Activated CD8-positive, alpha-beta memory T cell treated with anti-CD3 and anti-CD28 coated beads, Interleukin-2, amount 10 ng/mL, durations not matched to agents 7 days and 5 days (primary cell): ENCODE measurements at regions not wholly inside any gene's neighbourhood (a gene's known extent, or its start where the extent isn't known, plus 50 kb on each side); places are given as distances from the start of the nearest gene placed in this dataset.

Source experiments
- ATAC-seq: fragments of 150-1000 bp; cut with Tn5 transposase; one replicate; pipeline ENCODE4 v1.10.0; 2021; ENCODE audit warnings: moderate library complexity
- CTCF ChIA-PET: fragments of 350-600 bp; sonication (Branson Sonifier 250); formaldehyde crosslinking; loops from one replicate; lab custom pipeline; 2021; ENCODE audit warnings: antibody characterized with exemption; lab: Charles Lee
- DNase-seq: peaks from one replicate; pipeline ENCODE4 v3.0.0-alpha.2; 2020
- H3K27ac Mint-ChIP-seq: one replicate; pipeline ENCODE4 v1.8.0; 2021; ENCODE audit warnings: mild to moderate bottlenecking, mixed read lengths
- H3K27me3 Mint-ChIP-seq: one replicate; pipeline ENCODE4 v1.8.0; 2021; ENCODE audit warnings: mixed read lengths
- H3K36me3 Mint-ChIP-seq: one replicate; pipeline ENCODE4 v1.8.0; 2021; ENCODE audit warnings: mild to moderate bottlenecking, mixed read lengths
- H3K4me1 Mint-ChIP-seq: one replicate; pipeline ENCODE4 v1.8.0; 2021; ENCODE audit warnings: mixed read lengths
- H3K4me3 Mint-ChIP-seq: one replicate; pipeline ENCODE4 v1.8.0; 2021; ENCODE audit warnings: mild to moderate bottlenecking, moderate library complexity, mixed read lengths
- H3K9me3 Mint-ChIP-seq: one replicate; pipeline ENCODE4 v1.8.0; 2022; ENCODE audit warnings: low read depth, mixed read lengths

GRCh38 chr3:28808068-28808467 is 459.4 kb upstream of the AZI2 start:
- no peaks in the 10 kb centered on the region for H3K9me3 Mint-ChIP-seq
- H3K27ac Mint-ChIP-seq: no peak overlapping the region
- CTCF ChIA-PET: no interaction called here
- no peaks in the 10 kb centered on the region for H3K27me3 Mint-ChIP-seq
- DNase-seq (no peak), ATAC-seq (no peak)
- H3K36me3 Mint-ChIP-seq: no peaks in the 10 kb centered on the region
- no peaks in the 10 kb centered on the region for H3K4me1 Mint-ChIP-seq
- H3K4me3 Mint-ChIP-seq: no peak overlapping the region

DNA sequence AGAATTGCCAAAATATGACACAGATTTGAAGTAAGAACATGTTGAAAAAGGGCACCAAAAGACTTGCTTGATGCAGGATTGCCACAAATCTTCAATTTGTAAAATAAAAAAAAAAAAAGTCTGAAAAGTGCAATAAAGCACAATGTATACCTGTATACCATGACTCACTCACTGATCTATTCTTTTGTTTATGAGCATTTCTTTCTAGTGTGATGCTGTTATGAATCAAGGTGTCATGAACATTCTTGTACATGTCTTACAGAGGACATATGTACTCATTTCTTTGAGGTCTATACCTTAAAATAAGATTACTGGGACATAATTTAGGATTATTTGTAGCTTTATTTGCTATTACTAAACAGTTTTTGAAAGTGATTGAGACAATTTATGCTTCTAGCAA is 464.9 kb upstream of the RBMS3 start:
- no peaks in the 10 kb centered on the region for H3K4me1 Mint-ChIP-seq
- no peak overlapping the region for H3K27ac Mint-ChIP-seq
- no peaks in the 10 kb centered on the region for H3K9me3 Mint-ChIP-seq
- H3K27me3 Mint-ChIP-seq: peaks cover 3% of the 10 kb centered on the region
- no peak overlapping the region for H3K4me3 Mint-ChIP-seq
- CTCF ChIA-PET: no interaction called here
- no peak for ATAC-seq
- DNase-seq: no peak
- no peaks in the 10 kb centered on the region for H3K36me3 Mint-ChIP-seq

DNA sequence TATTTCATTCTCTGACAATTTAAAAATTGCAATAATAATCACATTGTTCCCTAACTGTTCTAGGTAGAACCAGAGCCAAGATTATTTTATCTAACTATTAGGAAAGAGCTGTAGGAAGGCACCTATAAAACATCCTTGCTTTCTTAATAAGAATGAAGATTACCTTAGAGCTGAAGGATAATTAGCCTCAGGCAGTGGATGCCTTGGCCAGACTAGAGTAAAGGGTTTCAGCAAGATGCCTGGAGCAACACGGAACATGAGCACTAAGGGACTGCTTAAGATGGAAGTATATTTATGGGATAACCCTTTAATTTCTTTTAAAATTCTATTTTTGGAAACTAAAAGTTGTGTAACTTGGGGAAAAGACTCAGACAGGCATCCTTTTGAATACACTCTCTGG is 456.6 kb upstream of the RBMS3 start:
- Mint-ChIP-seq H3K9me3 (peaks cover 1% of the 10 kb centered on the region), H3K27me3 (peaks cover 6% of the 10 kb centered on the region), H3K4me1 (no peaks in the 10 kb centered on the region), H3K27ac (no peak overlapping the region), H3K36me3 (no peaks in the 10 kb centered on the region), H3K4me3 (no peak overlapping the region)
- ATAC-seq (no peak), DNase-seq (no peak)
- CTCF ChIA-PET: no interaction called here

GRCh38 chr3:28826840-28827239 is 454.0 kb upstream of the RBMS3 start:
- Mint-ChIP-seq H3K27ac (no peak overlapping the region), H3K4me1 (no peaks in the 10 kb centered on the region), H3K4me3 (no peak overlapping the region), H3K27me3 (peaks cover 6% of the 10 kb centered on the region), H3K36me3 (no peaks in the 10 kb centered on the region), H3K9me3 (peaks cover 3% of the 10 kb centered on the region)
- ATAC-seq: no peak
- CTCF ChIA-PET: no interaction called here
- DNase-seq: no peak

DNA sequence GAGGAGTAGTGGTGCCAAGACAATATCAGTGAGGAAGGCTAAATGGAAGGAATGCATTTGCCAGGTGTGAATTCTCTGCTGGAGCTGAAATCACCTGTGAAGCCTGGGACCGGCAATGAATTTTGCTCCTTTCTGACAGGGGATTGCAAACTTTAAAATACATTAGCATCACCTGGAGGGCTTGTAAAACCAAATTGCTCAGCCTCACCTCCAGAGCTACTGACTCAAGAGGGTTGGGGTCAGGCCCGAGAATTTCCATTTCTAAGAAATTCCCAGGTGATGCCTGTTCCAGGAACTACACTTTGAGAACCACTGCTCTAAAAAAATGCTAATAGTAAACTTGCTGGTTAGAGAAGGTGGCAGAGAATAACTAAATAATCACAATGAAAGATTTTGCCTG is 445.6 kb upstream of the RBMS3 start:
- no peak overlapping the region for H3K4me3 Mint-ChIP-seq
- DNase-seq: no peak
- H3K4me1 Mint-ChIP-seq: peaks cover 8% of the 10 kb centered on the region
- ATAC-seq: no peak
- CTCF ChIA-PET: interaction anchor here (1.0 kb wide), 1 partner anchor 168 kb away, joined by 3 read pairs; no protein-coding TSS in a partner anchor
- peaks cover 2% of the 10 kb centered on the region for H3K27me3 Mint-ChIP-seq
- no peaks in the 10 kb centered on the region for H3K9me3 Mint-ChIP-seq
- H3K27ac Mint-ChIP-seq: no peak overlapping the region
- no peaks in the 10 kb centered on the region for H3K36me3 Mint-ChIP-seq

GRCh38 chr3:28835751-28836150 is 445.1 kb upstream of the RBMS3 start:
- H3K27me3 Mint-ChIP-seq: peaks cover 2% of the 10 kb centered on the region
- H3K27ac Mint-ChIP-seq: no peak overlapping the region
- CTCF ChIA-PET: no interaction called here
- peaks cover 12% of the 10 kb centered on the region for H3K4me1 Mint-ChIP-seq
- H3K36me3 Mint-ChIP-seq: no peaks in the 10 kb centered on the region
- no peaks in the 10 kb centered on the region for H3K9me3 Mint-ChIP-seq
- ATAC-seq (no peak), DNase-seq (no peak)
- no peak overlapping the region for H3K4me3 Mint-ChIP-seq

GRCh38 chr3:28836199-28836598 is 444.7 kb upstream of the RBMS3 start:
- H3K36me3 Mint-ChIP-seq: no peaks in the 10 kb centered on the region
- ATAC-seq (no peak), DNase-seq (no peak)
- H3K9me3 Mint-ChIP-seq: no peaks in the 10 kb centered on the region
- no peak overlapping the region for H3K27ac Mint-ChIP-seq
- H3K27me3 Mint-ChIP-seq: peaks cover 2% of the 10 kb centered on the region
- peaks cover 17% of the 10 kb centered on the region for H3K4me1 Mint-ChIP-seq
- CTCF ChIA-PET: no interaction called here
- no peak overlapping the region for H3K4me3 Mint-ChIP-seq

DNA sequence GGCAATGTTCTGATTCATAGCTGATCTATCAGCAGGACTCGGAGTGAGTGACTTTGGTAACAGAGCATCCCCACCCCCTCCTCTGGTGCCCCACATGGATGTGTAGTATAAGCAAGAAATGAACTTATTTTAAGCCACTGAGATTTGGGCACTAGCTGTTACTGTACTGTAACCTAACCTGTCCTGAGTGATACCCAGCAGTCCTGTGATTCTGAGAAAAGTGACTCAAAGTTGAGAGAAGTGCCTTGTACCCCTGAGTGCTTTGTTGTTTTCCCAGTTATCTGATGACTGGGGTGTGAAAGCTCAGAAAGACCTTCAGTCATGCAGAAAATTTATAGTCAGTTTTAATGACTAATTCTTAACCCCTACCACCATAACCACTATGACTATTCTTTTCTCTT is 439.9 kb upstream of the RBMS3 start:
- peaks cover 24% of the 10 kb centered on the region for H3K4me1 Mint-ChIP-seq
- no peak overlapping the region for H3K4me3 Mint-ChIP-seq
- H3K27me3 Mint-ChIP-seq: peaks cover 2% of the 10 kb centered on the region
- H3K27ac Mint-ChIP-seq: peak overlapping the region; percentile 67
- ATAC-seq: peak; percentile 91
- no peaks in the 10 kb centered on the region for H3K36me3 Mint-ChIP-seq
- no peaks in the 10 kb centered on the region for H3K9me3 Mint-ChIP-seq
- peak; percentile 63 for DNase-seq
- CTCF ChIA-PET: interaction anchor here (0.9 kb wide), 1 partner anchor 16 kb away, joined by 3 read pairs; no protein-coding TSS in a partner anchor

DNA sequence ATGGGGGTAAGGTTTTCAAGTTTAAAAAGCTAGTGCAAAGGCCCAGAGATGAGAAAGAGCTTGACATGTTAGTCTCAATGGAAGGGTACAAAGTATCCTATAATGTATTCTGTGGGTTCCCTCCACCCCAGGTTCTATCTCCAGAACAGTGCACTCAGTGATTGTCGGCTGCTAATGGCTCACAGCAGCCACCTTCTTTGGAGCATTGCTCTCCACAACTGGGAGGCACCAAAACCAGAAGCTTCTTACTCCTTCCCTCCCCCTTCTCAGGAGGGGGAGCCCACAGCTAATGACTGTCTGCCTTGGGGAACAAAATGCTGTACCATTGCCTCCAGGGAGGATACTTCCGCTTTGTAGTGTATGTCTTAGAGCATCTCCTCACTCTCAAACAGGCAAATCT is 439.4 kb upstream of the RBMS3 start:
- Mint-ChIP-seq H3K9me3 (no peaks in the 10 kb centered on the region), H3K4me1 (peaks cover 21% of the 10 kb centered on the region), H3K4me3 (no peak overlapping the region), H3K36me3 (no peaks in the 10 kb centered on the region), H3K27me3 (peaks cover 2% of the 10 kb centered on the region), H3K27ac (peak overlapping the region; percentile 67)
- DNase-seq (peak; percentile 41), ATAC-seq (peak; percentile 13)
- CTCF ChIA-PET: interaction anchor here (0.9 kb wide), 1 partner anchor 16 kb away, joined by 3 read pairs; no protein-coding TSS in a partner anchor

- peaks cover 19% of the 10 kb centered on the region for H3K4me1 Mint-ChIP-seq
- DNase-seq (no peak), ATAC-seq (no peak)
- no peaks in the 10 kb centered on the region for H3K27me3 Mint-ChIP-seq
- no peaks in the 10 kb centered on the region for H3K36me3 Mint-ChIP-seq
- H3K4me3 Mint-ChIP-seq: no peak overlapping the region
- CTCF ChIA-PET: no interaction called here
- H3K9me3 Mint-ChIP-seq: no peaks in the 10 kb centered on the region
- H3K27ac Mint-ChIP-seq: no peak overlapping the region
These were observed 436.4 kb upstream of the RBMS3 start for GRCh38 chr3:28844298-28845005.

- peaks cover 19% of the 10 kb centered on the region for H3K4me1 Mint-ChIP-seq
- no peaks in the 10 kb centered on the region for H3K27me3 Mint-ChIP-seq
- H3K36me3 Mint-ChIP-seq: no peaks in the 10 kb centered on the region
- no peak overlapping the region for H3K4me3 Mint-ChIP-seq
- H3K27ac Mint-ChIP-seq: no peak overlapping the region
- ATAC-seq: no peak
- no peaks in the 10 kb centered on the region for H3K9me3 Mint-ChIP-seq
- CTCF ChIA-PET: no interaction called here
- DNase-seq: no peak
These were observed 435.9 kb upstream of the RBMS3 start for GRCh38 chr3:28845006-28845324.

GRCh38 chr3:28846971-28847478 is 433.8 kb upstream of the RBMS3 start:
- CTCF ChIA-PET: no interaction called here
- no peak overlapping the region for H3K4me3 Mint-ChIP-seq
- no peak for DNase-seq
- peaks cover 2% of the 10 kb centered on the region for H3K4me1 Mint-ChIP-seq
- peaks cover 5% of the 10 kb centered on the region for H3K27me3 Mint-ChIP-seq
- no peaks in the 10 kb centered on the region for H3K9me3 Mint-ChIP-seq
- no peak for ATAC-seq
- no peak overlapping the region for H3K27ac Mint-ChIP-seq
- no peaks in the 10 kb centered on the region for H3K36me3 Mint-ChIP-seq

GRCh38 chr3:28847736-28848135 is 433.1 kb upstream of the RBMS3 start:
- Mint-ChIP-seq H3K27ac (no peak overlapping the region), H3K27me3 (peaks cover 5% of the 10 kb centered on the region), H3K4me1 (no peaks in the 10 kb centered on the region), H3K36me3 (no peaks in the 10 kb centered on the region), H3K4me3 (no peak overlapping the region), H3K9me3 (no peaks in the 10 kb centered on the region)
- no peak for DNase-seq
- CTCF ChIA-PET: no interaction called here
- no peak for ATAC-seq

DNA sequence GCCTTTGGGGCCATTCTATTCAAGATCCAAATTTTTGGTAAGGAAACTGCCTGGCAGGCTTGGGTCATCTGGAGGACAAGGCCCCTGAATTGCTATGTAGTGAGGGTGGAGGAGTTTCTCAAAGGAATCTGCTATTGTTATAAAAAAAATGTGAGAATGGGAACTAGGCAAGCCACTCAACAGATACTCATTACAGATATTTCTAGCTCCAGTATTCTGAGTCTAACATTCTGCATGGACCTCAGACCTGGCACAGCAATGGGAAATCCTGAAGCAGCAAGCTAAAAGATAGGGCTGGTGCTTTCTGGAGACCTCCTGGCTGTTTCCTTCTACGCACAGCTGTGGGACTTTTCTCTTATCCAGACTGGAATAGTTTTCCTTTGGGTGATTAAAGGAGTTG is 430.7 kb upstream of the RBMS3 start:
- Mint-ChIP-seq H3K27ac (no peak overlapping the region), H3K27me3 (peaks cover 5% of the 10 kb centered on the region), H3K9me3 (no peaks in the 10 kb centered on the region), H3K4me3 (no peak overlapping the region), H3K4me1 (no peaks in the 10 kb centered on the region), H3K36me3 (no peaks in the 10 kb centered on the region)
- ATAC-seq (no peak), DNase-seq (no peak)
- CTCF ChIA-PET: no interaction called here
